H9 (cell line): ENCODE measurements at regions not wholly inside any gene's neighbourhood (a gene's known extent, or its start where the extent isn't known, plus 50 kb on each side); places are given as distances from the start of the nearest gene placed in this dataset.

ENCODE experiments used
- DNase-seq: peaks from one replicate; pipeline ENCODE4 v3.0.0-alpha.2; 2017
- H2AFZ ChIP-seq: one replicate; pipeline ENCODE4 v1.6.1; 2013; ENCODE audit warnings: mild to moderate bottlenecking, low read length, control low read depth, moderate library complexity
- H2AK5ac ChIP-seq: 2 replicates; pipeline ENCODE4 v1.6.1; 2013; ENCODE audit warnings: low read length, control low read depth, mixed read lengths; ENCODE audit not compliant: insufficient read length
- H2BK120ac ChIP-seq: one replicate; pipeline ENCODE4 v1.6.1; 2013; ENCODE audit warnings: low read depth, mild to moderate bottlenecking, low read length, control low read depth, inconsistent platforms; ENCODE audit not compliant: poor library complexity, severe bottlenecking
- H2BK12ac ChIP-seq: 2 replicates; pipeline ENCODE4 v1.6.1; 2013; ENCODE audit warnings: low read length, control low read depth, mixed read lengths, low read depth; ENCODE audit not compliant: insufficient read length
- H2BK15ac ChIP-seq: 2 replicates; pipeline ENCODE4 v1.6.1; 2013; ENCODE audit warnings: low read depth, low read length, control low read depth
- H2BK20ac ChIP-seq: one replicate; pipeline ENCODE4 v1.6.1; 2013; ENCODE audit warnings: low read depth, mild to moderate bottlenecking, low read length, control low read depth, inconsistent platforms; ENCODE audit not compliant: poor library complexity, severe bottlenecking
- H2BK5ac ChIP-seq: 2 replicates; pipeline ENCODE4 v1.6.1; 2013; ENCODE audit warnings: low read length, control low read depth, mixed read lengths; ENCODE audit not compliant: insufficient read length
- H3K14ac ChIP-seq: 2 replicates; pipeline ENCODE4 v1.6.1; 2013; ENCODE audit warnings: low read length, control low read depth; ENCODE audit not compliant: insufficient read depth
- H3K18ac ChIP-seq: 2 replicates; pipeline ENCODE4 v1.6.1; 2013; ENCODE audit warnings: low read depth, mild to moderate bottlenecking, mixed read lengths, low read length, control low read depth; ENCODE audit not compliant: insufficient read length
- H3K23ac ChIP-seq: 2 replicates; pipeline ENCODE4 v1.6.1; 2013; ENCODE audit warnings: low read length, control low read depth, mixed read lengths, low read depth; ENCODE audit not compliant: insufficient read length
- H3K23me2 ChIP-seq: 2 replicates; pipeline ENCODE4 v1.6.1; 2013; ENCODE audit warnings: low read depth, mild to moderate bottlenecking, mixed read lengths, low read length, control low read depth; ENCODE audit not compliant: insufficient read length, poor library complexity, severe bottlenecking
- H3K27ac ChIP-seq: 2 replicates; pipeline ENCODE4 v1.5.1; 2013; ENCODE audit warnings: low read length, control low read depth, mixed read lengths, low read depth; ENCODE audit not compliant: insufficient read length
- H3K27me3 ChIP-seq: 2 replicates; pipeline ENCODE4 v1.6.1; 2013; ENCODE audit warnings: low read length, control low read depth, inconsistent platforms; ENCODE audit not compliant: insufficient read depth
- H3K4ac ChIP-seq: 2 replicates; pipeline ENCODE4 v1.6.1; 2013; ENCODE audit warnings: low read depth, mild to moderate bottlenecking, control low read depth, inconsistent platforms, low read length, moderate library complexity
- H3K4me1 ChIP-seq: 2 replicates; pipeline ENCODE4 v1.6.1; 2013; ENCODE audit warnings: low read length, control low read depth, inconsistent platforms; ENCODE audit not compliant: insufficient read depth
- H3K4me2 ChIP-seq: 2 replicates; pipeline ENCODE4 v1.6.1; 2013; ENCODE audit warnings: low read length, control low read depth, mixed read lengths; ENCODE audit not compliant: insufficient read length, insufficient read depth
- H3K56ac ChIP-seq: 2 replicates; pipeline ENCODE4 v1.6.1; 2013; ENCODE audit warnings: low read depth, mild to moderate bottlenecking, mixed read lengths, low read length, control low read depth; ENCODE audit not compliant: insufficient read length
- H3K79me1 ChIP-seq: 2 replicates; pipeline ENCODE4 v1.6.1; 2013; ENCODE audit warnings: low read depth, mild to moderate bottlenecking, moderate library complexity, low read length, control low read depth, inconsistent platforms; ENCODE audit not compliant: insufficient read depth, poor library complexity, severe bottlenecking
- H3K79me2 ChIP-seq: 2 replicates; pipeline ENCODE4 v1.6.1; 2013; ENCODE audit warnings: low read length, control low read depth, inconsistent platforms; ENCODE audit not compliant: insufficient read depth
- H3K9ac ChIP-seq: 2 replicates; pipeline ENCODE4 v1.6.1; 2013; ENCODE audit warnings: low read length, control low read depth, mixed read lengths; ENCODE audit not compliant: insufficient read length; ENCODE audit errors: extremely low read depth
- H3K9me3 ChIP-seq: one replicate; pipeline ENCODE4 v1.6.1; 2013; ENCODE audit warnings: low read depth, low read length, inconsistent platforms; ENCODE audit not compliant: control insufficient read depth
- H3T11ph ChIP-seq: one replicate; pipeline ENCODE4 v1.6.1; 2013; ENCODE audit warnings: mild to moderate bottlenecking, low read length, control low read depth, inconsistent platforms
- H4K20me1 ChIP-seq: one replicate; pipeline ENCODE4 v1.6.1; 2013; ENCODE audit not compliant: control insufficient read depth, insufficient read length, insufficient read depth
- H4K5ac ChIP-seq: 2 replicates; pipeline ENCODE4 v1.6.1; 2013; ENCODE audit warnings: low read depth, mild to moderate bottlenecking, mixed read lengths, low read length, control low read depth; ENCODE audit not compliant: insufficient read length
- H4K8ac ChIP-seq: replicated peaks from 2 replicates; pipeline ENCODE4 v1.6.1; 2013; ENCODE audit warnings: low read length, control low read depth, mixed read lengths, low read depth; ENCODE audit not compliant: insufficient read length
- H4K91ac ChIP-seq: 2 replicates; pipeline ENCODE4 v1.6.1; 2013; ENCODE audit warnings: low read depth, mild to moderate bottlenecking, moderate library complexity, mixed read lengths, low read length, control low read depth; ENCODE audit not compliant: insufficient read length
- H3K27ac Mint-ChIP-seq, 3 experiments: 2 replicates in 2 of 3; 3 replicates in 1 of 3; pipeline ENCODE4 v1.8.0; 2020 to 2021; ENCODE audit warnings: mixed read lengths in 3 of 3, mild to moderate bottlenecking in 1 of 3, moderate library complexity in 1 of 3
- H3K27me3 Mint-ChIP-seq: 2 replicates; pipeline ENCODE4 v1.8.0; 2021; ENCODE audit warnings: low read depth, mild to moderate bottlenecking, moderate library complexity, mixed read lengths
- H3K36me3 Mint-ChIP-seq, 3 experiments: 2 replicates in 2 of 3; 3 replicates in 1 of 3; pipeline ENCODE4 v1.8.0; 2020 to 2021; ENCODE audit warnings: low read depth in 3 of 3, mixed read lengths in 3 of 3; ENCODE audit not compliant: insufficient read depth in 1 of 3
- H3K4me1 Mint-ChIP-seq, 2 experiments: 2 replicates each; pipeline ENCODE4 v1.8.0; 2020; ENCODE audit warnings: mixed read lengths in 2 of 2
- H3K4me3 Mint-ChIP-seq, 2 experiments: 2 replicates in 1 of 2; 3 replicates in 1 of 2; pipeline ENCODE4 v1.8.0; 2020 to 2021; ENCODE audit warnings: mild to moderate bottlenecking in 2 of 2, mixed read lengths in 2 of 2, moderate library complexity in 1 of 2
- H3K9me3 Mint-ChIP-seq, 2 experiments: 2 replicates in 1 of 2; 3 replicates in 1 of 2; pipeline ENCODE4 v1.8.0; 2020; ENCODE audit warnings: mild to moderate bottlenecking in 2 of 2, mixed read lengths in 2 of 2, moderate library complexity in 1 of 2
- CTCF ChIP-seq: fragments of 200-600 bp; sonication (generic); conservative IDR thresholded peaks from 3 replicates; pipeline ENCODE4 v1.8.0; 2021; ENCODE audit warnings: antibody characterized with exemption, mild to moderate bottlenecking
- WGBS: extraction: QIAGEN DNeasy Blood & Tissue Kit; methylation state at CpG from one replicate; pipeline ENCODE4 v1.1.7; 2013; ENCODE audit warnings: missing lambda C conversion rate, low lambda C conversion rate, mixed read lengths; ENCODE audit not compliant: insufficient read length; ENCODE audit errors: extremely low coverage; 5-methylcytosine and 5-hydroxymethylcytosine counted together

- no peak overlapping the region for H4K5ac ChIP-seq
- no peak overlapping the region for H3K9ac ChIP-seq
- no peaks in the 10 kb centered on the region; a peak in 1 of 5 replicates for H3K9me3 Mint-ChIP-seq
- H2BK15ac ChIP-seq = no peak overlapping the region; the same call in 1 of the 2 replicates
- no peak overlapping the region for H3K27ac ChIP-seq
- H3K56ac ChIP-seq = no peak overlapping the region
- H3K23me2 ChIP-seq = no peaks in the 10 kb centered on the region
- H3K36me3 Mint-ChIP-seq = no peaks in the 10 kb centered on the region
- no CpG with 5 or more reads among the region's 4 CpGs for WGBS
- H3K79me2 ChIP-seq = no peaks in the 10 kb centered on the region
- no peak overlapping the region for H2BK20ac ChIP-seq
- H3K4me1 Mint-ChIP-seq = peaks cover 0 to 6% of the 10 kb centered on the region in 2 experiments; a peak in 2 of 4 replicates
- no peak overlapping the region; the same call in 1 of the 2 replicates for H3K14ac ChIP-seq
- H3K27ac Mint-ChIP-seq = peak overlapping the region; percentile 34 to 78 (median 42); a peak in 4 of 7 replicates
- no peak overlapping the region for H4K8ac ChIP-seq
- no peak overlapping the region for H3K4me3 Mint-ChIP-seq
- H2AFZ ChIP-seq = no peak overlapping the region
- no peak overlapping the region for H3T11ph ChIP-seq
- H3K23ac ChIP-seq = no peak overlapping the region
- no peaks in the 10 kb centered on the region for H4K20me1 ChIP-seq
- no peak overlapping the region for H3K4ac ChIP-seq
- H2BK5ac ChIP-seq = no peak overlapping the region
- DNase-seq = no peak
- H2AK5ac ChIP-seq = no peak overlapping the region
- no peak overlapping the region for H2BK120ac ChIP-seq
- no peaks in the 10 kb centered on the region for H3K79me1 ChIP-seq
- H3K4me1 ChIP-seq = no peaks in the 10 kb centered on the region
- H3K27me3 ChIP-seq = no peaks in the 10 kb centered on the region
- H3K9me3 ChIP-seq = no peaks in the 10 kb centered on the region
- H3K4me2 ChIP-seq = no peak overlapping the region
- no peak overlapping the region for H4K91ac ChIP-seq
- no peaks in the 10 kb centered on the region for H3K27me3 Mint-ChIP-seq
- H2BK12ac ChIP-seq = no peak overlapping the region
- no peak overlapping the region for H3K18ac ChIP-seq
- TF ChIP-seq CTCF = no peak
Observed at GRCh38 chr1:195663549-195664280, 944.5 kb downstream of the KCNT2 start.
